MCF 10A (cell line): ENCODE measurements at regions not wholly inside any gene's neighbourhood (a gene's known extent, or its start where the extent isn't known, plus 50 kb on each side); places are given as distances from the start of the nearest gene placed in this dataset.

ENCODE experiments used
- BruUV-seq: library from RNA; stranded (reverse); fragments of 400-500 nt; replicated peaks from 2 replicates; lab custom pipeline; 2021; lab: Mats Ljungman, UMichigan
- CTCF ChIA-PET: fragments of 300-600 bp; sonication (Branson Sonifier 250); formaldehyde crosslinking; extraction: SDS; loops from one replicate; lab custom pipeline; 2021; ENCODE audit warnings: antibody characterized with exemption, inconsistent platforms; lab: Yijun Ruan, JAX
- POLR2A ChIA-PET: fragments of 300-600, 350-650 bp; sonication (Branson Sonifier 250); formaldehyde crosslinking; extraction: SDS; loops from one replicate; lab custom pipeline; 2020; ENCODE audit warnings: antibody characterized with exemption, inconsistent platforms; lab: Yijun Ruan, JAX
- DNase-seq: peaks from one replicate; pipeline ENCODE4 v3.0.0-alpha.2; 2018; ENCODE audit not compliant: unreplicated experiment
- H3K27ac Mint-ChIP-seq: one replicate; pipeline ENCODE4 v1.8.0; 2022; ENCODE audit warnings: mild to moderate bottlenecking, low read depth, mixed read lengths; ENCODE audit not compliant: unreplicated experiment
- H3K27me3 Mint-ChIP-seq: one replicate; pipeline ENCODE4 v1.8.0; 2022; ENCODE audit warnings: mixed read lengths; ENCODE audit not compliant: insufficient read depth, unreplicated experiment
- H3K36me3 Mint-ChIP-seq: one replicate; pipeline ENCODE4 v1.8.0; 2022; ENCODE audit warnings: mild to moderate bottlenecking, moderate library complexity, mixed read lengths; ENCODE audit not compliant: insufficient read depth, unreplicated experiment
- H3K4me1 Mint-ChIP-seq: one replicate; pipeline ENCODE4 v1.8.0; 2022; ENCODE audit warnings: mixed read lengths; ENCODE audit not compliant: insufficient read depth, unreplicated experiment
- H3K4me3 Mint-ChIP-seq: one replicate; pipeline ENCODE4 v1.8.0; 2022; ENCODE audit warnings: mild to moderate bottlenecking, moderate library complexity, mixed read lengths; ENCODE audit not compliant: unreplicated experiment
- H3K9me3 Mint-ChIP-seq: one replicate; pipeline ENCODE4 v1.8.0; 2022; ENCODE audit warnings: mixed read lengths; ENCODE audit not compliant: unreplicated experiment
- intact Hi-C: fragments of 100-400 bp; cut with micrococcal nuclease; formaldehyde crosslinking; loops from 2 replicates; pipeline ENCODE4 v1.14.1; 2022
- TF ChIP-seq, protein P1 (sequence below): fragments of 200-600 bp; IDR thresholded peaks from one replicate; pipeline ENCODE4 v1.8.0; 2022; ENCODE audit warnings: antibody characterized with exemption, mild to moderate bottlenecking; ENCODE audit not compliant: unreplicated experiment

DNA sequence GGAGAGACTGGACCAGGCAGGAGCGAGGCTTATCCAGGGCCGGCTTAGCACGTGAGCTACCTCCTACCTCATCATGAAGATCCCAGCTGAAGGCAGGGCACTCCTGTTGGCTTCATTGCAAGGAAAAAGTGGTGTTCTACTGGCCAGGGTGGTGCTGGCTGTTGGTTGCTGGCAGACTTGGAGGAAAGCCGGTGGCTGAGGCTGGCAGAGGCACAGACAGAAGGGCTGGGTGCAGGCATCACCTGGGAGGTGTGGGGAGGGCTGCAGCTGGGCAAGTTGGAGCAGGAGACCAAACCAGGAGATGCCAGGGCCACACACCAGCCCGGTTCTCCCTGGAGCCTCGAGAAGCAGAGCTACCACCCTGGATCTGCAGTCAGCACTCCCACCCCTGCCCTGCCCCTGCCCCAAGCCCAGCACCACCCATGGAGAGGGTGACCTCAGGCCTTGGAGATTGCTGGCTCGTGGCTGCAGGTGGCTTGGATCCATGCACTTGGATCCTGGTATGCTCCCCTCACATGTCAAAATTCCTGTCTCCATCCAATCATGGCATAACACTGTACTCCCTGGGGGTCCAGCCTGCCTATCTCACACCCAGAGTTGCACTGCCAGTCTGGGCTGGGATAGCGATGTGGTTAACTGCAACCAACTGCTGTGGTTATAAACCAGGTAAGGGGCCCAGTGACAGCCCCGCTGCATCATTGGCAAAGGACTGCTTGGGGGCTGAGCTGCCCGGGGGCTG, 49.7 kb downstream of the GLI2 start:
- POLR2A ChIA-PET, result no interaction called here
- TF ChIP-seq, protein P1, sequence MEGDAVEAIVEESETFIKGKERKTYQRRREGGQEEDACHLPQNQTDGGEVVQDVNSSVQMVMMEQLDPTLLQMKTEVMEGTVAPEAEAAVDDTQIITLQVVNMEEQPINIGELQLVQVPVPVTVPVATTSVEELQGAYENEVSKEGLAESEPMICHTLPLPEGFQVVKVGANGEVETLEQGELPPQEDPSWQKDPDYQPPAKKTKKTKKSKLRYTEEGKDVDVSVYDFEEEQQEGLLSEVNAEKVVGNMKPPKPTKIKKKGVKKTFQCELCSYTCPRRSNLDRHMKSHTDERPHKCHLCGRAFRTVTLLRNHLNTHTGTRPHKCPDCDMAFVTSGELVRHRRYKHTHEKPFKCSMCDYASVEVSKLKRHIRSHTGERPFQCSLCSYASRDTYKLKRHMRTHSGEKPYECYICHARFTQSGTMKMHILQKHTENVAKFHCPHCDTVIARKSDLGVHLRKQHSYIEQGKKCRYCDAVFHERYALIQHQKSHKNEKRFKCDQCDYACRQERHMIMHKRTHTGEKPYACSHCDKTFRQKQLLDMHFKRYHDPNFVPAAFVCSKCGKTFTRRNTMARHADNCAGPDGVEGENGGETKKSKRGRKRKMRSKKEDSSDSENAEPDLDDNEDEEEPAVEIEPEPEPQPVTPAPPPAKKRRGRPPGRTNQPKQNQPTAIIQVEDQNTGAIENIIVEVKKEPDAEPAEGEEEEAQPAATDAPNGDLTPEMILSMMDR, result no peak
- no peak for DNase-seq
- BruUV-seq, result no TSS peak
- Mint-ChIP-seq H3K4me1 (peaks cover 8% of the 10 kb centered on the region), H3K36me3 (no peaks in the 10 kb centered on the region), H3K4me3 (no peak overlapping the region), H3K27ac (no peak overlapping the region), H3K9me3 (no peaks in the 10 kb centered on the region), H3K27me3 (no peaks in the 10 kb centered on the region)
- CTCF ChIA-PET, result interaction anchor here (0.6 kb wide), 2 partner anchors 54 to 499 kb away, joined by 3 read pairs; no protein-coding TSS in a partner anchor
- intact Hi-C loops, result no loop called here

DNA sequence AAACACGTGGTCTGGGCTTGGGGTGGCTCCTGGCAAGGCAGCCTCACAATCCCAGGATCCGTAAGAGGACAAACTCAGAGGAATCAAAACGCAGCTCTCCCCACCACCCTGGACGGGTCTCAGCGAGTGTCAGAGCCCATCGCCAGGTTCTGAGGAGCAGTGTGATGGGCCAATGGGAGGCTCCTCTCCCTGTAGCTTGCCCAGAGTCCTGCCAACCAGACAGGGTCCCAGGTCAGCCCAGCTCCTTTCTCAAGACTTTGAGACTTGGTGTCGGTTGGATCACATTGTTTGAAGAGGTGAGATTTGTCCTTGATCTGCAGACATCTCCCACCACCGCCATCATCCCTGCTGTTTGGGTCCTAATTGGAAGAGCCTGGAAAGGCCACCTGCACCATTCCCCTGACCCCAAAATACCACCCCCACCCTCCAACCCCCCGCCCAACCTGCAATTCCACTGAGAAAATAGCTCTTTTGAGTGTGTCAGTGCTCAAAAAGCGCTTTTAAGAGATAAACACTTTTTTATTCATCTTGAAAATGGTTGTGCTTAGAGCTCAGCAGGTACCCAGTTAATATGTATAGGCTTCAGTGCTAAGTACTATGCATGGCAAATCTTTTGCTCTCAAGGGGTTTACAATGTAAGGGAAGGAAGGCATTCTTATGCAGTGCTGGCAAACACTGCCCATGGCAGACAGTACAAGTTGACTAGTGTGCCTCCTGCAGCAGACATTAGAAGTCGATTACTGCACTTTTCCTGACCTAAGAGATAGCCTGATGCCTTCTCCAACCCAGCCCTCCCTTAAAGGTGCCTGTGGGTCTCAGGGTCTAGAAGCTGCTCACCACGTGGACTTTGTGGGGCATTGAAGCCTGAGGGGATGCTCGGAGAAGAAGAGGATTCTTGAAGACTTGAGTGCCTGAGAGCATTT, 50.6 kb downstream of the GLI2 start:
- H3K27me3 Mint-ChIP-seq, result no peaks in the 10 kb centered on the region
- POLR2A ChIA-PET, result no interaction called here
- DNase-seq, result no peak
- H3K9me3 Mint-ChIP-seq, result no peaks in the 10 kb centered on the region
- no peaks in the 10 kb centered on the region for H3K36me3 Mint-ChIP-seq
- H3K4me1 Mint-ChIP-seq, result peaks cover 8% of the 10 kb centered on the region
- TF ChIP-seq, protein P1, result no peak
- no peak overlapping the region for H3K4me3 Mint-ChIP-seq
- CTCF ChIA-PET, result no interaction called here
- BruUV-seq, result no TSS peak
- H3K27ac Mint-ChIP-seq, result no peak overlapping the region
- intact Hi-C loops, result no loop called here

DNA sequence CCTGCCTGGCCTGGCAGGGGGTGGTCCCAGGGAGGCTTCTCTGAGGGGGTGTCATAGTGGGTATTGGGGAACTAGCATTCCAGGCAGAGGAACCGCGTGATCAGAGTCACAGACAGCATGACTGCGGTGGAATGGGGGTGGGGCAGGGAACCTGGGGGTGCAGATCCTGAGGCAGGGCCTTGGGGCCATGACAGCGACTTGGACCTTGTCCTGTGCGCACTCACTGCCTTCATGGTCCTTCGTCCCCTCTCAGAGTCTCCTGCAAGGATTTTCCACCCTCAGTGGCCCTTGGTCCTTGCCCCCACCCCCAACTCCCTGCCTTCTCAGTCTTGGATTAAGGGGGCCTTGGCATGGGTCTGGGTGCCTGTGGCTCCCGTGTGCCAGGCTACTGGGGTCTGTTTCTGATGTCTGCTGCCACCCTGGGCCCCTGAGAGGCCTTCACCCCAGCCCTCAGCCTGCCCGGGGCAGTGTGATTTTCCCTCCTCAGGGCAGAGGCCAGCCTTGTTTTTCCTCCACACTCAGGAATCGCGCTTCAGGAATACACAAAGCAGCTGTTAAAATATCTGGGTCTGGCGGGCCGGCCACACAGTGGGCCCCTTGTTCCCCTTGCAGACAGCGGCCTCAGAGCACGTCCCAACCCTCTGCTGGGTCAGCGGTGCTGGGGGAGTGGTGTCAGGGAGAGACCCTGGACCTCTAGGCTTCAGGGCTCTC, 51.6 kb downstream of the GLI2 start:
- Mint-ChIP-seq H3K27me3 (no peaks in the 10 kb centered on the region), H3K27ac (no peak overlapping the region), H3K36me3 (no peaks in the 10 kb centered on the region), H3K4me3 (no peak overlapping the region), H3K9me3 (no peaks in the 10 kb centered on the region), H3K4me1 (peaks cover 18% of the 10 kb centered on the region)
- ChIA-PET POLR2A (no interaction called here), CTCF (no interaction called here)
- intact Hi-C loops, result no loop called here
- no peak for DNase-seq
- TF ChIP-seq, protein P1, result no peak
- no TSS peak for BruUV-seq
